Activated effector memory CD4-positive, alpha-beta T cell treated with anti-CD3 and anti-CD28 coated beads, Interleukin-2, amount 50 U/mL, for 16 hours (primary cell): ENCODE measurements at regions not wholly inside any gene's neighbourhood (a gene's known extent, or its start where the extent isn't known, plus 50 kb on each side); places are given as distances from the start of the nearest gene placed in this dataset.
A peak's percentile ranks its signal among the peaks of the same experiment; 100 is the strongest.
"Not testable (repeated sequence)": the region's sequence is repeated elsewhere in the genome, so short reads cannot be mapped to it uniquely, and the experiment has no call there.

ENCODE experiments used
- DNase-seq: peaks from one replicate; pipeline ENCODE4 v3.0.0-alpha.2; 2020

GRCh38 chr9:65566018-65566417, 109.7 kb upstream of the ZNG1E start:
- not testable (repeated sequence) for DNase-seq

DNA sequence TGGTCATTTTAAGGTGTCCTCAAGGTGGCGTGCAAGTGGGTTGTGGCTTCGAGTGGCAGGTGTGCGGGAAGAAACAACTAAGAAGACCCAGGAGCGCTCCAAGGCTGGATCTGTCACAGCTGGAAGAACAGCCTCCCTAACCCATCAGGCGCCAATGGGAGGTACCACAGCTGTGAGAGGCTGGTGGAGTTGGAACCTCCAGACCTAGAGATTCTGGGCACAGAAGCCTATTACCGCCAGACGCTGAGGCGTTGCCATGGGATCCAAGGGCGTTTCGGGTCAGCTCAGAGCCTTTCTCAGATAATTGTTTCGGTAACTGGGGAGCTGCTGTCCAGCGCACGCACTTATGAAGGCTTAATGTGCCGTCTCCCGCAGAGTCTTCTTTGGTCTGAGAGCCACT, 156.7 kb upstream of the ZNG1E start:
- not testable (repeated sequence) for DNase-seq

DNA sequence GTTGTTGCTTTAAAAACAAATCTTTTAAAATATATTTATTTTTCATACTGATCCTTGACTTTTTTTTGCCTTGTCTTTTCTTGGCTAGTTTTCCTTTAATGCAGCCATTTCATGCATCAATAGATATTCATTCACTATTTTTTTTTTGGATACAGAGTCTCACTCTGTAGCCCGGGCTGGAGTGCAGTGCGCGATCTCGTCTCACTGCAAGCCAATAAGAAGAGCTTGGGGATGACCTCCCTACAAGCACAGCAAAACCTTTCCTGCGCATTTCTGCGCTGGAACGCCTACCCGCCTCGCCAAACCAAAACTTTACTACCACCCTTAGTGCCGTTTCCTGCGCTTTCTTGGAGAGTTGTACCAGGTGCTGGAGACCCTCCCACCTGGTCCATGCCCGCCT, 161.3 kb upstream of the ZNG1E start:
- not testable (repeated sequence) for DNase-seq

DNA sequence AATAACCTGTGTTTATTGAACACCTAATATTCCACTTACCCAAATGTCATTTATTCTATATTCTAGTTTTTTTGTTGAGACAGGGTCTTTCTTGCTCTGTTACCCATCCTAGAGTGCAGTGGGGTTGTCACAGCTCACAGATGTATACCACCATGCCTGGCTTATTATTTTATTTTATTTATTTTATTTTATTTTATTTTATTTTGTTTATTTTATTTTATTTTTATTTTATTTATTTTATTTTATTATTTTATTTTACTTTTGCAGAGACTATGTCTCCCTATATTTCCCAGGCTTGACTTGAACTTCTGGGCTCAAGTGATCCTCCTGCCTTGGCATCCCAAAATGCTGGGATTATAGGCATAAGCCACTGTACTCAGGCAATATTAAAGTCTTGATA, 167.8 kb upstream of the ZNG1E start:
- not testable (repeated sequence) for DNase-seq

DNA sequence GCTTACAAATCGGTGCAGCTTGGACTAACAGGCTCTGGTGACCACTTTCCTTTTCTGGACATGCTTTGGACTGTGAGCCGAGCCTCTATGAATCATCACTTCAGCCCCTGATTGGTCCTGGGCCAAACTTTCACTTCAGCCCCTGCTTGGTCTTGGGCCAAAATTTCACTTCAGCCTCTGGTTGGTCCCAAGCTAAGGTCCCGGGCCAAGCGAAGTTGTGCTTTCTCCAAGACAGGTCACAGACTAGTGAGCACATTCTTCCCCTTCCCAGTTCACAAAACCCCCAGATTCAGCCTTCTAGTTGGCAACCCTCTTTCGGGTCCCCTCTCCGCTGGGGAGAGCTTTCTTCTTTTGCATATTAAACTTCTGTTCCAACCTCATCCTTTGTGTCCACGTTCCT, 171.0 kb upstream of the ZNG1E start:
- not testable (repeated sequence) for DNase-seq

- DNase-seq: not testable (repeated sequence)
These were observed 172.0 kb upstream of the ZNG1E start for GRCh38 chr9:65503696-65504095.

DNA sequence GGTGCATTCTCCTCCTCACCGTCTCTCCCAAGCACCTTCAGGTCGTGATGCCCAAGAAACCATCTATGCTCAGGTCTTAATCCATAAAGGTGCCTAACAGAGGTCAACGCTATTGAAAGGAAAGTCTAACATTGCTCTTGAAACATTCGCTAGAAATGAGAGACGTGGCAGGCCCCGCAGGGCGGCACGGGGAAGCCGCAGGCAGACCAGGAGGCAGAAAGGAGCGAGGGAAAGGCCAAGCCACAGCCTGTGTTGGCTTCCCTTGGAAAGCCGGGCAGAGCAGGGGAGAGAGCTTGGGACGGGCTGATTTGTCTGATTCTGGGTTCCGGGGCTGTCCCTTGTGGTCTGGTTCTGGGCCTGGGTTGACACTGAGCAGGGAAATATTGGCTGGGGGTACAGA, 192.8 kb upstream of the ZNG1E start:
- not testable (repeated sequence) for DNase-seq

- not testable (repeated sequence) for DNase-seq
These were observed 194.4 kb upstream of the ZNG1E start for GRCh38 chr9:65481291-65481690.

- not testable (repeated sequence) for DNase-seq
These were observed 189.9 kb upstream of the FOXD4L5 start for GRCh38 chr9:65474891-65475290.

- not testable (repeated sequence) for DNase-seq
These were observed 188.2 kb upstream of the FOXD4L5 start for GRCh38 chr9:65473059-65473822.

DNA sequence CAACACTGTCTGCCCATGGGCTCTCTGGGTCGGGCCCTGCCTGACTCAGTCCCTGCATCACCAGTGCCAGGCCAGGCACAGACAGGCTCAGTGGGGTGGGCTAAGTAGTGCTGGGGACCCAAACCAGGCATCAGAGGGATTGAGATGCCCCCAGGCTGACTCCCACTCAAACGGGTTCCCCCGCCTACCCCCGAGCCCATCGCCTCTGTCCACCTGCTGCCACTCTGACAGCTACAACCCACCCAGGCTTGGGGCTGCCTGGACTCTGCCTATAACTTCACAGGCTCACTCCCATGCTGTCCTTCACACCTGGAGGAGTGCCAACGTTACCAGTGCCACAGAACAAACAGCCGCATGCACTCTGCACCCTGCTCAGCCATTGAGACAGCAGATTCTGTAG, 186.1 kb upstream of the FOXD4L5 start:
- DNase-seq: not testable (repeated sequence)

DNA sequence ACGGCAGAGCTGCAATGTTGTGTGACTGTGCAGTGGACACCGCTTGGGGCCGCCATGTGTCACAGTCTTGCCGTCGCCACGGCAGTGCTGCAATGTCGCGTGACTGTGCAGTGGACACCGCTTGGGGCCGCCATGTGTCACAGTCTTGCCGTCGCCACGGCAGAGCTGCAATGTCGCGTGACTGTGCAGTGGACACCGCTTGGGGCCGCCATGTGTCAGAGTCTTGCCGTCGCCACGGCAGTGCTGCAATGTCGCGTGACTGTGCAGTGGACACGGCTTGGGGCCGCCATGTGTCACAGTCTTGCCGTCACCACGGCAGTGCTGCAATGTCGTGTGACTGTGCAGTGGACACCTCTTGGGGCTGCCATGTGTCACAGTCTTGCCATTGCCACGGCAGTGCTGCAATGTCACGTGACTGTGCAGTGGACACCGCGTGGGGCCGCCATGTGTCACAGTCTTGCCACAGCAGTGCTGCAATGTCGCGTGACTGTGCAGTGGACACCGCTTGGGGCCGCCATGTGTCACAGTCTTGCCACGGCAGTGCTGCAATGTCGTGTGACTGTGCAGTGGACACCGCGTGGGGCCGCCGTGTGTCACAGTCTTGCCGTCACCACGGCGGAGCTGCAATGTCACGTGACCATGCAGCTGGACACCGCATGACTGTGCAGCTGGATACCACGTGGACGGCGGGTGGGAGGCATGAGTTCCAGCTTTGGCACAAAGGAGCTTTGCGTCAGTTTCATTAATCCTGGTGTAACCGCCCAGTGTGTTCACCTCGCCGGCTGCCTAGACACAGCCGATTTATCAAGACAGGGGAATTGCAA, 182.1 kb upstream of the FOXD4L5 start:
- not testable (repeated sequence) for DNase-seq

GRCh38 chr9:65465246-65465895, 180.4 kb upstream of the FOXD4L5 start:
- not testable (repeated sequence) for DNase-seq

- not testable (repeated sequence) for DNase-seq
These were observed 177.5 kb upstream of the FOXD4L5 start for GRCh38 chr9:65462476-65462875.

GRCh38 chr9:65459756-65460320, 174.8 kb upstream of the FOXD4L5 start:
- no peak for DNase-seq

DNA sequence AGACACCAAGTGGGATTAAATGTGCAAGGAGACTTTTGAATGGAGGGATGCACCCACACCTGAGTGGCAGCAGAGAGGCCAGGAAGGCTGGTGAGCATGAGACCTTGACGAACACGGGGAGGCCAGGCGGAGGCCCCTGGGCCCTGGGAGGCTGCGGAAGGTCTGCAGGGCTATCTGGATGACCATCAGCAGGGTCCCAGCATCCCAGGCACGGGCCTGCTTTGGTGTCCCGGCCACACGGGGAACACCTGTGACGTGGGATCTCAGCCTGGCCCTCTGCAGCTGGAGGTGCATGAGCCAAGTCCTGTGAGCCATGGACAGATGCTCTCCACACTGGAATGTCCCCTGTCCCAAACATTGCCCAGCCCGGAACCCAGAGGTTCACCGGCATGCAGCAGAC, 174.0 kb upstream of the FOXD4L5 start:
- no peak for DNase-seq

GRCh38 chr9:65458465-65458864, 173.5 kb upstream of the FOXD4L5 start:
- DNase-seq: no peak

DNA sequence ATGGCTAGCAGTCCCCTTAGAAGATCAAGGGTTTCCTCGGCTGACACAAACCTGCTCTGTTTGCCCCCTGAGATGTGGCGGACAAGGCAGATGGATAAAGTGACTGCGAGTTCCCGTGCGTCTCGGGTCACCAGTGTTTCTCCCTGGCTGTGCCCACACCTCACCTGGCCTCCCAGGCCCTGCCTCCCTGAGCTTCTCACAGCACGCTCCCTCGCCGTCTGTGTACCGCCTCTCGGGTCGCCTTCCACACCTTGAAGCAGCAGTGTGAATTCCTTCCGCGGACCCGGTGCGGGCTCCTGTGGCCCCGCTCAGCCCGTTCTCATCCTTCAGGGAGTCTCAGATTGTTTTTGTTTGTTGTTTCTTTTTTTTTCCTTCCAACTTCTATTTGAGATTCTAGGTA, 172.0 kb upstream of the FOXD4L5 start:
- DNase-seq: not testable (repeated sequence)

DNA sequence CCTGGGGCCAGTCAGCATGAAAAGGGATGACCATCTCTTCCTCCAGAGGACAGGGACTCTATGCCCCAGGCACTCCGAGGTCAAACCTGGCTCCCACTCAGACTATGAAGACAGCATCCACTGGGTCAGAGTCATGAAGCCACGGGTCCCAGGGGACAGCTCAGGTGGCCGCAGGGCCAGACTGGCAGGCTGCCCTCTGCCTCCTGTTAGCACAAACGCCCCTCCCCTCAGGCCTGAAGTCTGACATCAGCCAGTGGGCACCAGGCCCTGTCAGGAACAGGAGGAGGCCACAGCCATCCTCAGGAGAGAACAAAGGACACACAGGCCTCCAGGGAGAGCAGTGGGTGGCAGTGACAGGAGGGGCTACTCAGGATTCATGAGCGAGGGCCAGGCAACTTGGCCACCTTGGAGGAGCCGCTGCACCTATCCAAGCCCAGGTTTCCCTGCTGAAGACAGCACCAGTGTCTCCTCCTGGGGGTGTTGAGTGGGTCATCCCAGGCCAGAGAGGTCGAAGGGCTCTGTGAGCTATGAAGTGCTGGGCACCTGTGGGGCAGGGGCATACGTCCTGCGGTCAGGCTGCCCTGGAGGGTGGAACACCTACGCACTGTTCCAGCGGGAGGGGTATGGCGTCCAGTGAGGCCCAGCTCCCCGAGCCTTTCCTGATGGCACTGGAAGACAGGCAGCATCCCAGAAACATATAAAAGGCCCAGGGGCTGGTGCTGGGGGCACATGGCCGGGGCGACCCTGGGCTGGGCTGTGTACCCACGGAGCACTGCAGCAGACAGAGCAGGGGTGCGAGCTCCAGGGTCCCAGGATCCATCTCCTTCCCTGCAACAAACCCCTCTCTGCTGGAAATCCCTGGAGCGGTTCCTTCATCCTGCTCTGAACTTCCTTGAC, 171.0 kb upstream of the FOXD4L5 start:
- DNase-seq: not testable (repeated sequence)

DNA sequence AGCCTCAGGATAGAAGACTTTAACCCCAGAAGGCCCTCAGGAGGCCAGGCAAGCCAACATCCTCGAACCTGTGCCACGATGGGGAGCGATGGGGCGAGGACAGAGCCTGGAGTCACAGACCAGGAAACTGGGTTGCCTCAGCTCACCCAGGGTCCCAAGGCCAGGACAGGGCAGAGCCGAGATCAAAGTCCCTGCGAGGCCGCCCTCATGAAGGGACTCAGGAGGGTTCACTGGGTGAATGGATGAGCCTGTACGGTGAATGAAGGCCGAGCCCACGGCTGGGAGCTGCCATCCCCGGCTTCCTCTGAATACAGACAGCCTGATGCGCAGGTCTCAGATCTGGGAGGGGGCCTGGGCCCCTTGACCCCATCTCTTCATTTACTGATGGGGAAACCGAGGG, 170.1 kb upstream of the FOXD4L5 start:
- DNase-seq: peak; percentile 38

DNA sequence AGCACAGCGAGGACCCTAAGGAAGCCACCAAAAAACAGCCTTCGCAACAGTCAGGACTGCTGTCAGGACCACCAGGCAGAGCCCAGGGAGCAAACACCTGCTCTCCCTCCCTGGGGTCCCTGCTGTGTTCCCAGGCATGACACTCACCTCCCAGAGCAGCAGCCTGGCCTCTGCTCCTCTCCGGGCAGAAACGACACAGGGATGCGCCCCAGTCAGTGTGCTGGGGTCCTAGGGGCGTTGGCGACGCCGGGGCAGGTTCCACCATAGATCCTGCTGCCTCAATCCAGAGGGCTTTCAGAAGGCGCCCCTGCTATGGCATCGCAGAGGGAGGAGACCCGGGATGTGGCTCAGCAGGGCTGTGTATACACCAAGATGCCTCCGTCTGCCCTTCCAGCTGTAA, 169.7 kb upstream of the FOXD4L5 start:
- not testable (repeated sequence) for DNase-seq

DNA sequence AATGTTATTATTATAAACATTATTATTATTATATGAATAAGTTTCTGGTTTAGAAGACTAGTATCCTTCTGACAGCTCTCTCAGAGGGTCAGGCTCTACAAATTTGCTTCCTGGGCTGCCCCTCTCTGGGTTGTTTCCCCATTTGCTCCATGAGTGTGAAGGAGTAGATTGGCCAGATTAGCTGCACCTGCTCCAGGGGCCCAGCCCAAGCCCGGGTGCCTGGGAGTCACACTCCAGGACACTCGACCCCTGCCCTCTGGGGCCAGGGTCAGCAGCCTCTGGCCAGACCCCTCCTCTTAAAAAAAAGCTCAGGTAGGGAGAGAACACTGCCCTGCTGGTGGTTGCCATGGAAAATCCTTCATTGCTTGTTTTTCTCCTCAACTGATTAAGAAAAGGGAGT, 169.0 kb upstream of the FOXD4L5 start:
- peak; percentile 25 for DNase-seq
